ENCODE measurements at regions not wholly inside any gene's neighbourhood (a gene's known extent, or its start where the extent isn't known, plus 50 kb on each side); places are given as distances from the start of the nearest gene placed in this dataset.

GRCh38 chr14:42140001-42140400, 533.3 kb downstream of the LRFN5 start:
- no peak overlapping the region for H3K27ac ChIP-seq
- TF ChIP-seq CTCF (conservative IDR thresholded peaks at IDR 0.05) (no peak), ZFX (IDR thresholded peaks at IDR 0.05) (no peak)

- H3K27ac ChIP-seq: no peak overlapping the region
- TF ChIP-seq ZFX (IDR thresholded peaks at IDR 0.05) (no peak), CTCF (conservative IDR thresholded peaks at IDR 0.05) (no peak)
Measured at GRCh38 chr14:42138406-42138805, 531.7 kb downstream of the LRFN5 start.

- no peak for TF ChIP-seq CTCF (conservative IDR thresholded peaks at IDR 0.05)
- TF ChIP-seq ZFX (IDR thresholded peaks at IDR 0.05): no peak
- no peak overlapping the region for H3K27ac ChIP-seq
Measured at GRCh38 chr14:42130815-42131214, 524.1 kb downstream of the LRFN5 start.

GRCh38 chr14:42123526-42123925, 516.9 kb downstream of the LRFN5 start:
- no peak for TF ChIP-seq ZFX (IDR thresholded peaks at IDR 0.05)
- TF ChIP-seq CTCF (conservative IDR thresholded peaks at IDR 0.05): no peak

GRCh38 chr14:42113358-42114069, 506.8 kb downstream of the LRFN5 start:
- H3K27ac ChIP-seq: no peak overlapping the region
- TF ChIP-seq ZFX (IDR thresholded peaks at IDR 0.05) (no peak), CTCF (conservative IDR thresholded peaks at IDR 0.05) (no peak)

More at GRCh38 chr14:42123526-42123925, 516.9 kb downstream of the LRFN5 start:
- H3K27ac ChIP-seq: no peak overlapping the region

- H3K27ac ChIP-seq: no peak overlapping the region
- TF ChIP-seq CTCF (conservative IDR thresholded peaks at IDR 0.05) (no peak), ZFX (IDR thresholded peaks at IDR 0.05) (no peak)
Measured at GRCh38 chr14:42112108-42112507, 505.4 kb downstream of the LRFN5 start.

GRCh38 chr14:42111355-42111754, 504.7 kb downstream of the LRFN5 start:
- no peak overlapping the region for H3K27ac ChIP-seq
- TF ChIP-seq CTCF (conservative IDR thresholded peaks at IDR 0.05): no peak
- TF ChIP-seq ZFX (IDR thresholded peaks at IDR 0.05): no peak
